GM12891 (cell line): ENCODE measurements at regions not wholly inside any gene's neighbourhood (a gene's known extent, or its start where the extent isn't known, plus 50 kb on each side); places are given as distances from the start of the nearest gene placed in this dataset.

Experiments used
- DNase-seq: peaks from one replicate; pipeline ENCODE4 v3.0.0; 2011; ENCODE audit warnings: low spot score; ENCODE audit not compliant: insufficient read length
- FAIRE-seq: peaks from 2 replicates; lab custom pipeline; 2011; peaks lifted over from hg19 to GRCh38; lab: Jason Lieb, UNC
- PAX5 ChIP-seq: IDR thresholded peaks from 2 replicates; pipeline ENCODE4 v1.6.1; 2011; ENCODE audit warnings: low read length, moderate library complexity, mild to moderate bottlenecking; ENCODE audit not compliant: insufficient read depth, severe bottlenecking
- POLR2A ChIP-seq: IDR thresholded peaks from 2 replicates; pipeline ENCODE4 v1.6.1; 2011; ENCODE audit warnings: low read depth, low read length, control low read depth
- POLR2AphosphoS5 ChIP-seq: IDR thresholded peaks from 2 replicates; pipeline ENCODE4 v1.6.1; 2011; ENCODE audit warnings: low read depth, low read length, control low read depth
- POU2F2 ChIP-seq: IDR thresholded peaks from 2 replicates; pipeline ENCODE4 v1.6.1; 2011; ENCODE audit warnings: low read depth, mild to moderate bottlenecking, control low read depth, low read length, moderate library complexity
- SPI1 ChIP-seq: IDR thresholded peaks from 2 replicates; pipeline ENCODE4 v1.6.1; 2011; ENCODE audit warnings: low read depth, low read length, control low read depth
- TAF1 ChIP-seq: IDR thresholded peaks from 2 replicates; pipeline ENCODE4 v1.6.1; 2011; ENCODE audit warnings: low read depth, low read length, control low read depth

GRCh38 chr15:101566748-101567488 lies 77.4 kb upstream of the PCSK6 start:
- DNase-seq = no peak
- no peak for FAIRE-seq
- TF ChIP-seq POLR2A (no peak), POU2F2 (no peak)

GRCh38 chr15:101565377-101565776 lies 75.9 kb upstream of the PCSK6 start:
- no peak for TF ChIP-seq SPI1
- TF ChIP-seq POU2F2 = no peak
- no peak for TF ChIP-seq POLR2A
- no peak for TF ChIP-seq POLR2AphosphoS5
- TF ChIP-seq TAF1 = no peak
- TF ChIP-seq PAX5 = no peak
- DNase-seq (no peak), FAIRE-seq (no peak)

- no peak for DNase-seq
- FAIRE-seq = no peak
- no peak for TF ChIP-seq SPI1
- TF ChIP-seq TAF1 = no peak
- TF ChIP-seq PAX5 = no peak
- TF ChIP-seq POLR2A = no peak
- TF ChIP-seq POLR2AphosphoS5 = no peak
- no peak for TF ChIP-seq POU2F2
Observed at GRCh38 chr15:101563176-101563796, 73.8 kb upstream of the PCSK6 start.

- TF ChIP-seq SPI1 (no peak), TAF1 (no peak), PAX5 (no peak), POLR2A (no peak), POLR2AphosphoS5 (no peak), POU2F2 (no peak)
- no peak for DNase-seq
- FAIRE-seq = no peak
Observed at GRCh38 chr15:101562428-101563059, 73.0 kb upstream of the PCSK6 start.

GRCh38 chr15:101561584-101561906 lies 72.0 kb upstream of the PCSK6 start:
- DNase-seq (no peak), FAIRE-seq (no peak)
- TF ChIP-seq POLR2AphosphoS5 = no peak
- TF ChIP-seq TAF1 = no peak
- no peak for TF ChIP-seq POLR2A

GRCh38 chr15:101560722-101561583 lies 71.4 kb upstream of the PCSK6 start:
- FAIRE-seq (no peak), DNase-seq (no peak)
- TF ChIP-seq TAF1 (no peak), PAX5 (no peak), POLR2A (no peak), SPI1 (no peak), POU2F2 (no peak)

- DNase-seq = no peak
- FAIRE-seq = no peak
- no peak for TF ChIP-seq TAF1
- TF ChIP-seq POLR2A = no peak
- no peak for TF ChIP-seq SPI1
- no peak for TF ChIP-seq POU2F2
- no peak for TF ChIP-seq POLR2AphosphoS5
- no peak for TF ChIP-seq PAX5
Observed at GRCh38 chr15:101559952-101560351, 70.4 kb upstream of the PCSK6 start.

GRCh38 chr15:101558221-101558941 lies 68.9 kb upstream of the PCSK6 start:
- FAIRE-seq = no peak

GRCh38 chr15:101556273-101556672 lies 66.8 kb upstream of the PCSK6 start:
- no peak for TF ChIP-seq TAF1
- TF ChIP-seq POLR2A = no peak
- no peak for TF ChIP-seq SPI1
- TF ChIP-seq PAX5 = no peak
- no peak for TF ChIP-seq POLR2AphosphoS5
- TF ChIP-seq POU2F2 = no peak
- no peak for DNase-seq
- FAIRE-seq = no peak

More at GRCh38 chr15:101558221-101558941, 68.9 kb upstream of the PCSK6 start:
- no peak for DNase-seq
- no peak for TF ChIP-seq PAX5
- no peak for TF ChIP-seq SPI1
- TF ChIP-seq POLR2AphosphoS5 = no peak
- no peak for TF ChIP-seq TAF1
- no peak for TF ChIP-seq POLR2A
- no peak for TF ChIP-seq POU2F2
